GDM1 (cell line): ENCODE measurements at regions not wholly inside any gene's neighbourhood (a gene's known extent, or its start where the extent isn't known, plus 50 kb on each side); places are given as distances from the start of the nearest gene placed in this dataset.

ENCODE experiments used
- DNase-seq: peaks from one replicate; lab custom pipeline; 2025; lab: John Stamatoyannopoulos, UW

DNA sequence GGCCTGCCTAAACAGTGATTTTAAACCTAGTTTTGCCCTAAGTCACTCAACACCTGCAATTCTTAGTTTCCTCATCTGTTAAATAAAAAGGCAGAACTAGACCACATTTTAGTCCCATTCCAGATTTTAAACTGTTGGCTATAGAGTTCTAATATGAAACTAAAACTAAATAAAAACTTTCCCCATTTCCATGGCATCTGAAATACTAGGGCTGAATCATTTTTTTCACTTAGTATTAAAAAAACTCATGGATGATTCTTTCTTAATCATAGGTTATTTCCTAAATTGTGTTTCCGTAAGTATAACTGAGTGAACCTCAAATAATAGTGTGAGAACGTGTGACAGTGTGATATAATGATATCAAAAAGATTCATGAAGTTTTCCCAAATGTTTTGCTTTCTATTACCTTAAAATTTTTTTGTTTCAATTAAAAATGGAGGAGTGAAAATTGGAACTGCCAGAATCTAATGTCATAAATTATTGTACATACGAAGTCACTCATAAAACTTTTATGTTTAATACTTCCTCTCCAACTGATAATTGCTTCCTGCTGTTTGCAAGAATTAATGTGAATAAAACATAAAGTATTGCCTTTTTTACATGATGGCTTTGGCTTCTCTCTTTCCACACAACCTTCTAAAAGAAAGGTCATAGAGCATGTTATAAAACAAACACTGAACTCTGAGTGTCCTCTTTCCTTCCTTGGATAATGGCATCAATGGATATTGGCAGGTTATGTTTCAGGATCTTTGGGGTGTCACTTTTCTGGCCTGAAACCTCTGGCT is 315.1 kb upstream of the MME start:
- DNase-seq: no peak

- DNase-seq: no peak
These were observed 317.6 kb upstream of the MME start for GRCh38 chr3:154762486-154762885.

- DNase-seq: no peak
These were observed 320.2 kb upstream of the MME start for GRCh38 chr3:154759966-154760365.

DNA sequence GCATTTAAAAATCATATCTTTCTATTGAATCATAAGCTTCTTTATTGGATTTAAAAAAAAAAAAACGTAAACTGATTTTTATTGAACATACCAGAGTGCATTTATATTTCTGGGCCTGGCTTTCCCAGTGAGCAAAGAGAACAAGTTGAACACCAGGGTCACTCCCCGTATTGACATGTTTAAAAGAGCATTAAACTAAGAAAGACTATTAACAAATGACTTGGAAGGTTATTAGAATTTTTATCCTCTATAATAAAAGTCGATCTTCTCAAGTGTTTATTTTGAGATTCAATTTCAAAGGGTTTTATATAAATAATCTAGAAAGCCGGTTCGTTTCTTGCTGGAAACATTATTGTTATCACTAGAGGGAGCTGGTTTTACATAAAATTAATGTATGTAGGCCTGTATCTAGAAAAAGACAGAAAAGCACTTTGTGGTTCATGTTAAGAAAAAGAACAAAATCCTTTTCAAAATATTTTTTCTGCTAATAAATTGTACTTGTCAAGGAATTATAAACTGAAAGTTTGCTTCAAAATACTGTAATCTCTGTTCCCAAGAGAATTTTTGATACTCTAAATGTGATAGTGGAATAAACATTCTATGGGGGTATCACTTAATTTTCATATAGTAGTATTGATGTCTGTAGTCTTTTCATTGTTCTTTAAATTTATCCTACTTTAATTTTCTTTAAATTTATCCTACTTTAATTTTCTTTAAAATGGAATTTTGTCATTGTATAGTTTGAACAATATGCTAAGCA is 321.8 kb upstream of the MME start:
- DNase-seq: no peak

- no peak for DNase-seq
These were observed 323.1 kb upstream of the GPR149 start for GRCh38 chr3:154753101-154753500.

DNA sequence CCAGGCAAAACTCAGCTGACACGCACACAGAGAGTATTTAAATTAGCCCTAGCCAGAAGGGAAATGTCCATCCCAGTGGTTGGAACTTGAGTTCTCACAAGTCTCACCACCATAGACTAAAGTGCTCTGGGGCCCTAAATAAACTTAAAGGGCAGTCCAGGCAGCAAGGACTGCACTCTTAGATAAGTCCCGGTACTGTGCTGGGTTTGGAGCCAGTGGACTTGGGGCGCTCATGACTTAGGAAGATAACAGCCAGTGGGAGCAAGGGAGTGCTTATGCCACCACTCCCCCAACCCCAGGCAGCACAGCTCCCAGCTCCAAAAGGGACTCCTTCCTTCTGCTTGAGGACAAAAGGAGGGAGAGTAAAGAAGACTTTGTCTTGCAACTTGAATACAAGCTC is 319.5 kb upstream of the GPR149 start:
- DNase-seq: no peak

- DNase-seq: no peak
These were observed 315.9 kb upstream of the GPR149 start for GRCh38 chr3:154745929-154746328.

DNA sequence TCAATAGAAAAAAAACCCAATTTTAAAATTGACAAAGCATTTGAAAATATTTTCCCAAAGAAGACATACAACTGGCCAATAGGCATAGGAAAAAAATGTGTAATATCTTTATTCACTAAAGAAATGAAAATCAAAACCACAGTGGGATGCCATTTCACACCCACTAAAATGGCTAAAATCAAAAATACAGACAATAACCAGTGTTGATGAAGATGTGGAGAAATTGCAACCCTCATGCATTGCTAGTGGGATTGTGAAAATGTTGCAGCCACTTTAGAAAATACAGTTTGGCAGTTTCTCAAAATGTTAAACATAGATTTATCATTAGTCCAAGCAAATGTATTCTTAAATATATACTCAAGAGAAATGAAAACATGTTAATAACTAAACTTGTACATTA is 315.1 kb upstream of the GPR149 start:
- DNase-seq: no peak

DNA sequence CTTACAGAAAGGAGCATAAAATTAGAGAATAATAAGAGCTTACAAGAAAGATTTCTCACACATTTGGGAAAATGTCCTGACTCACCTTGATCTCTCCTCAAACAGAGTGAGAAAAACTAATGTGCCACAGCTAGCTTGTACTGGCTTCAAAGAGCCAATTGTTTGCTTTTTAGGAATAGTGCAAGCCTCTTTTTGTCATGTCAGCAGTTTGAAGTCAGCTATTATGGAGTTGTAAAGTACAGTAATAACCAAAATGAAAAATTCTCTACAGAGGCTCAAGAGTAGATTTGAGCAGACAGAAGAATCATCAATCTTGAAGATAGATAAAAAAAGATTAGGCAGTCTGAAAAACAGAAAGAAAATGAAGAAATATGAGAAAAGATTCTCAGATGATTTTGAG is 313.4 kb upstream of the GPR149 start:
- DNase-seq: no peak

DNA sequence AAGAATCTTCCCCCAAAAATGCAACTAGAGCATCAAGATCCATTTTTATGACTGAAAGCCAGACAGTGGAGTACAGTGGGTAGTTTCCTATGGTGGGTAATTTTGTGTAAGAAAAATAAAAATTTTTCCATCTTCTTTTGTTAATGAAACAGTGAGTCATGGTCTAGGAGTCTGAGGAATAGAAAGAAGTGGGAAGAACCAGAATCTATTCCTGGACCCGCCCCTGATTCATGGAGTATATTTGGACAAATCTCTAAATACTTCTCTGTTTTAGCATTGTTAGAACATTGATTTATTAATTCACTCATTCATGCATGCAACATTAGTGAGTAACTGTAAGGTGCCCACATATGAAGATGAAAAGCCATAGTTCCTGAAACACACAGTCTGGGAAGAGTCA is 304.5 kb upstream of the GPR149 start:
- DNase-seq: no peak

GRCh38 chr3:154730186-154730585 is 300.2 kb upstream of the GPR149 start:
- no peak for DNase-seq

- DNase-seq: no peak
These were observed 299.8 kb upstream of the GPR149 start for GRCh38 chr3:154729741-154730140.

- DNase-seq: no peak
These were observed 298.3 kb upstream of the GPR149 start for GRCh38 chr3:154728285-154728684.

DNA sequence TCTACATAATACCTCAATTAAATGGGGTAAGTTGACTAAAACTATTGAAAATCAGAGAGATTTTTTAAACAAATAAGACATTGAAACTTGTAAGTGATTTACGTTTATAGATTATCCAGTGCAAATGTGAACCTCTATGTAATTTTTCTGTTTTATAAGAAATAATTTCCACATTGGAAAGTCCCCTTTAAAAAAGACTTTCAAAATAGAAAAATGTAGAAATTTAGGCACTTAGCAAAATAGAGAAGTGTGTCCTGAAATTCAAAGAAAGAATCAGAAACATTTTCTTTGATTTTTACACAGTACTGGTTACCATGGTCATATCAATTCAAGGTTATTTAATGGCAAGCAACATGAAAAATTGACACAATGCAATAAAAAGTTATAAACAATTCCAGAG is 290.9 kb upstream of the GPR149 start:
- DNase-seq: no peak

GRCh38 chr3:154718053-154718452 is 288.1 kb upstream of the GPR149 start:
- DNase-seq: no peak

DNA sequence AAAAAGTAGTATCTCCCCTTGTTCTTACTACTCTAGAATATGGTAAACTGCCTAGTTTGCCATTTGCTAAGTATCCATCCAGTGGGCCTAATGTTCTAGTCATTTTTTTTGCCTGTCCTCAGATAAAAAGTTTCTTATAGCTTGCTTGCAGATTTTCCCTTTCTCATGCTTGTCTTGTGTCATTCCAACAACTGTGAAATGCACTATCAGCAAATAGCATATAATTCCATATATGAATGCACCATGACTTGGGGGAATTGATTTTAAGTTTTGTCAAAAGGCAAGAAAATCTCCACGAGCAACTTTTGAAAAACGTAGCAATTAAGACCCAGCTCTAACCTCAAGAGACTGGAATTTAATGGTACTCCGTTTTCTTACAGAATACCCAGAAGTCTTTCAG is 286.2 kb upstream of the GPR149 start:
- DNase-seq: no peak

- DNase-seq: no peak
These were observed 278.6 kb upstream of the GPR149 start for GRCh38 chr3:154708554-154708953.

DNA sequence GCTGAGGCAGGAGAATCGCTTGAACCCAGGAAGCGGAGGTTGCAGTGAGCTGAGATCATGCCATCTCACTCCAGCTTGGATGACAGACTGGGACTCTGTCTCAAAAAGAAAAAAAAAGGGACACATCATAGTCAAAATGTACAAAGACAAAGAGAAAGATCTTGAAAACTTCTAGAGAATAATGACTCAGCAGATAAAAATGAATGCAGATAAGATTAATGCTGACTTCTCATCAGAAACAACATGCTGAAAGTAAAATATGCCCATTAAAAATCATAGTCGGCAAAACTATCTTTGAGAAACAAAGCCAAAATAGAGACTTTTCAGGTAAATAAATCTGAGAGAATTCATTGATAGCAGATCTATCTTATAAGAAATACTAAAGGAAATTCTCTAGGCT is 271.1 kb upstream of the GPR149 start:
- DNase-seq: no peak

DNA sequence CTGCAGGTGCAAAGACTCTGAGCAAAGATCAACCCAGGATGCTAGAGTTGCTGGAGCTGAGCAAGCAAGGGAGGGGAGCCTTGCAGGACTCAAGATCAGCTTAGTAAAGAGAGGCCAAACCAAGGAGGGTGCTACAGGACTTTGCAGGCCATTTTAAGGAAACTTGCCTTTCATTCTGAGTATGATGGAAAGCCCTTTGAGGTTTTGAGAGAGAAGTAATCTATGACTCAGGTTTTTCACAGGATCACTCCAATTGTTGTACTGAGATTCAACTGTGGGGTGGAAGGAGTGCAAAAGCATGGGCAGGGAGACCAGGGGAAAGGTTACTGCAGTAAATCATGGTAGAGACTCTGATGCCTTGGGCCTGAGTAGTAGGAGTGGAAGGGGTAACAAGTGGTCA is 260.4 kb upstream of the GPR149 start:
- no peak for DNase-seq

DNA sequence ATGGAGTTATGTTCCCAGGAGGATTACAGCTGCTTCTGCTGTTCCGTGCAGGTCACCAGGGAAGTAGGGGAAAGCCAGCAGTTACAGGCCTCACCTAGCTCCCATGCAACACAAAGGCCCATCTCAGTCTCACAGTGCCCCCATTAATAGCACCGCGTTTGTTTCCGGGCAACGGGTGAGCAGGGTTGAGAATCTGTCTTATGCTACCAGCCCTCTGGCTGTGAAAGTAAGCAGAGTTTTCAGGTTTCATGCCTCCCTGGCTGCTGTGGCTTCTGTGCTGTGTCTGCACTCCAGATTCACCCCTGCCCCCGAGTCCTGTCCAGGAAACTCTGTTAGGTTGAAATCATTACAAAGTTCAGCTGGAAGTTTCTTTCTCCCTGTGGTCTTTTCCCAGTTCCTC is 254.4 kb upstream of the GPR149 start:
- DNase-seq: no peak

- DNase-seq: no peak
These were observed 254.0 kb upstream of the GPR149 start for GRCh38 chr3:154684021-154684420.

- DNase-seq: no peak
These were observed 248.2 kb upstream of the GPR149 start for GRCh38 chr3:154678041-154678654.

GRCh38 chr3:154668835-154669234 is 238.8 kb upstream of the GPR149 start:
- DNase-seq: no peak
